Gastrocnemius medialis (tissue), 4 donors: ENCODE measurements at regions not wholly inside any gene's neighbourhood (a gene's known extent, or its start where the extent isn't known, plus 50 kb on each side); places are given as distances from the start of the nearest gene placed in this dataset.
"Not testable (repeated sequence)": the region's sequence is repeated elsewhere in the genome, so short reads cannot be mapped to it uniquely, and the experiment has no call there.

Experiments used
- ATAC-seq, 2 donors: fragments of 150-250 bp; one replicate each; pipeline ENCODE4 v1.9.1; 2016
- DNase-seq, 2 donors: peaks; one replicate each; pipeline ENCODE4 v3.0.0-alpha.2; 2019
- H3K27ac ChIP-seq, 4 donors: fragments of 200-600 bp; sonication (generic); 1 replicate in 1 of 4; 2 replicates in 3 of 4; pipeline ENCODE4 v1.5.1; 2016 to 2018; ENCODE audit warnings: mild to moderate bottlenecking in 2 of 4, moderate library complexity in 1 of 4
- H3K27me3 ChIP-seq, 3 donors: fragments of 200-600 bp; sonication (generic) in 2 of 3; 1 replicate in 1 of 3; 2 replicates in 2 of 3; pipeline versions ENCODE4 v1.5.1 to v1.6.0; 2016 to 2019; ENCODE audit warnings: mild to moderate bottlenecking in 1 of 3, moderate library complexity in 1 of 3
- H3K36me3 ChIP-seq, 2 donors: fragments of 200-600 bp; sonication (generic) in 1 of 2; one replicate each; pipeline ENCODE4 v1.5.1; 2017 to 2018
- H3K4me1 ChIP-seq, 2 donors: fragments of 200-600 bp; sonication (generic) in 1 of 2; one replicate each; pipeline ENCODE4 v1.5.1; 2016 to 2017; ENCODE audit warnings: mild to moderate bottlenecking in 2 of 2
- H3K4me3 ChIP-seq, 4 donors: fragments of 200-600 bp; sonication (generic) in 3 of 4; 1 replicate in 1 of 4; 2 replicates in 3 of 4; pipeline ENCODE4 v1.5.1; 2016 to 2019; ENCODE audit warnings: mild to moderate bottlenecking in 2 of 4
- H3K9me3 ChIP-seq, 3 donors: fragments of 200-600 bp; sonication (generic) in 2 of 3; 1 replicate in 1 of 3; 2 replicates in 2 of 3; pipeline ENCODE4 v1.5.1; 2016 to 2019
- POLR2A ChIP-seq, 2 donors: fragments of 450-650 bp; IDR thresholded peaks; one replicate each; pipeline ENCODE4 v1.6.1; 2017; ENCODE audit warnings: antibody characterized with exemption in 2 of 2, mild to moderate bottlenecking in 2 of 2, moderate library complexity in 2 of 2
- in situ Hi-C, 4 donors: fragments of 200-750 bp; cut with MboI; loops; one replicate each; pipeline versions ENCODE4 v1.15.0 to v1.8.0; 2017; ENCODE audit warnings: low sequenced_read_pairs in 4 of 4
- intact Hi-C: fragments of 100-400 bp; cut with DNase I; formaldehyde crosslinking; loops from one replicate; pipeline ENCODE4 v1.15.1; 2023; ENCODE audit warnings: low total_unique reads
- TF ChIP-seq, protein P1 (sequence below), 5 experiments: fragments of 450-650 bp in 3 of 5; fragments of 200-600 bp in 2 of 5; sonication (generic) in 2 of 5; IDR thresholded peaks in 4 of 5; conservative IDR thresholded peaks in 1 of 5; 1 replicate in 4 of 5; 2 replicates in 1 of 5; pipeline ENCODE4 v1.5.1; 2016 to 2019; ENCODE audit warnings: antibody characterized with exemption in 5 of 5, mild to moderate bottlenecking in 3 of 5, moderate library complexity in 3 of 5

DNA sequence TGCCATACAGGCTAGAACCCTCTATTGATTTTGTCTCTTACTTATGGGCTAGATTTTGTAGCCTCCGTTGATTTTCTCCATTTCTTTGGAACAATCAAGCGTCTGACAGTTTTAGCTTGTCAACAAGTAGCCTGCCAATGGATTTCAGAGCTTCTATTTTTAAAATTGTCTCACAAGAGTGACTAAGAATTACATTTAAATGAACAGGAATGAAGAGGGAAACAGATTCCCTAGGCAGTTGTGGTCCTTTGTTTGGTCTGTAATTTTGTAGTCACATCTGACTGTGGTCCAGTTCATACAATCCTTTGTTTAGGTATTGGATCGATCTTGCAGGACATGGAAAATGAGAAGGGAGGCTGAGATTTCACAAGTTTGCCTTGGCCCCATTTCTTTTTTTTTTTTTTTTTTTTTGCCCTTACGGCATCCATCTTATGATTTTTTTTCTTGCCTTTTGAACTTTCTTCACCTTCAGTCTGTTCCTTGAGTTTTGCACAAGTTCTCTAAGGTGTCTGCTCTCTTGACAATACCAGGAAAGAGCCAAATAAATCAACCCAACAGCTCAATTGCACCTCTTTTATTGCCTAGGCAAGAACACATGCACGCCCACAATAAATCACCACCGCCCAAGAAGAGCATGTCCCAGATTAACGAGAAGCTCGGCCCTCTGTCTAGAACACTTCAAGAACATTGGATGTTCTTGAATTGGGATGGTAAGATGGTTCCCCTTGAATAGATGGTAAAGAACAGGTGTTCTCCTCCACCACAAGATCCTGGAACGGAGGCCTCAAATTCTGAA lies 86.5 kb upstream of the EGFL6 start:
- ATAC-seq: peak in 1 of 2 donors; percentile 84
- no peaks in the 10 kb centered on the region for H3K36me3 ChIP-seq
- H3K9me3 ChIP-seq: no peaks in the 10 kb centered on the region
- DNase-seq: no peak
- intact Hi-C loops: no loop called here
- no peak overlapping the region for H3K4me3 ChIP-seq
- H3K27me3 ChIP-seq: no peaks in the 10 kb centered on the region
- in situ Hi-C loops: loop anchor here (10.0 to 25.0 kb wide), 4 partner anchors 221 to 528 kb away; no protein-coding TSS in a partner anchor
- H3K4me1 ChIP-seq: peaks cover 6% of the 10 kb centered on the region in 2 donors
- no peak for TF ChIP-seq POLR2A (IDR thresholded peaks at IDR 0.05)
- TF ChIP-seq, protein P1, sequence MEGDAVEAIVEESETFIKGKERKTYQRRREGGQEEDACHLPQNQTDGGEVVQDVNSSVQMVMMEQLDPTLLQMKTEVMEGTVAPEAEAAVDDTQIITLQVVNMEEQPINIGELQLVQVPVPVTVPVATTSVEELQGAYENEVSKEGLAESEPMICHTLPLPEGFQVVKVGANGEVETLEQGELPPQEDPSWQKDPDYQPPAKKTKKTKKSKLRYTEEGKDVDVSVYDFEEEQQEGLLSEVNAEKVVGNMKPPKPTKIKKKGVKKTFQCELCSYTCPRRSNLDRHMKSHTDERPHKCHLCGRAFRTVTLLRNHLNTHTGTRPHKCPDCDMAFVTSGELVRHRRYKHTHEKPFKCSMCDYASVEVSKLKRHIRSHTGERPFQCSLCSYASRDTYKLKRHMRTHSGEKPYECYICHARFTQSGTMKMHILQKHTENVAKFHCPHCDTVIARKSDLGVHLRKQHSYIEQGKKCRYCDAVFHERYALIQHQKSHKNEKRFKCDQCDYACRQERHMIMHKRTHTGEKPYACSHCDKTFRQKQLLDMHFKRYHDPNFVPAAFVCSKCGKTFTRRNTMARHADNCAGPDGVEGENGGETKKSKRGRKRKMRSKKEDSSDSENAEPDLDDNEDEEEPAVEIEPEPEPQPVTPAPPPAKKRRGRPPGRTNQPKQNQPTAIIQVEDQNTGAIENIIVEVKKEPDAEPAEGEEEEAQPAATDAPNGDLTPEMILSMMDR (IDR thresholded peaks at IDR 0.05 in 4 of 5, conservative IDR thresholded peaks at IDR 0.05 in 1 of 5): no peak
- peak overlapping the region in 2 of 4 donors; percentile 37 to 41 for H3K27ac ChIP-seq

DNA sequence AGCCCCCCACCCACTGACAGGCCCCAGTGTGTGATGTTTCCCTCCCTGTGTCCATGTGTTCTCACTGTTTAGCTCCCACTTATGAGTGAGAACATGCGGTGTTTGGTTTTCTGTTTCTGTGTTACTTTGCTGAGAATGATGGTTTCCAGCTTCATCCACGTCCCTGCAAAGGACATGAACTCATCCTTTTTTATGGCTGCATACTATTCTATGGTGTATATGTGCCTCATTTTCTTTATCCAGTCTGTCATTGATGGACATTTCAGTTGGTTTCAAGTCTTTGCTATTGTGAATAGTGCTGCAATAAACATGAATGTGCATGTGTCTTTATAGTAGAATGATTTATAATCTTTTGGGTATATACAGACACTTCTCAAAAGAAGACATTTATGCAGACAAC lies 88.6 kb upstream of the EGFL6 start:
- H3K27ac ChIP-seq, H3K9me3 ChIP-seq, H3K36me3 ChIP-seq, H3K4me1 ChIP-seq, H3K27me3 ChIP-seq, H3K4me3 ChIP-seq, intact Hi-C loops, ATAC-seq, DNase-seq: not testable (repeated sequence)
- in situ Hi-C loops: loop anchor here (10.0 to 25.0 kb wide), 4 partner anchors 218 to 526 kb away; no protein-coding TSS in a partner anchor

DNA sequence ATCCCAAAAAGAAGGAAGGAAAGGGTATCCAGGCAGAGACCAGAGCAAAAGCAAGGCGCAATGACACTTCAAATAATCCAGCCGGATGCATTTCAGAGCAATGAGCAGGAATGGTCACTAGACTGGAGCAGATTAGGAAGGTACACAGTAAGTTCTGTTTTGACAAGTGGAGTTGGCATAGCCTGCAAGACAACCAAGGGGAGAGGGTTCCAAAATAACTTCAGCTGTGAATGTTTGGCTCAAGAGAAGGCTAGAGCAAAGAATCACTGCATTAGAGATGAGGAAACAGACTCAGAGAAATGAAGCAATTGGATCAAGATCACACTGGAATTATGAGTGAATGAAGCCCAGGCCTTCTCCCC lies 90.0 kb upstream of the EGFL6 start:
- ATAC-seq: no peak
- no peak for TF ChIP-seq POLR2A (IDR thresholded peaks at IDR 0.05)
- TF ChIP-seq, protein P1 (IDR thresholded peaks at IDR 0.05 in 4 of 5, conservative IDR thresholded peaks at IDR 0.05 in 1 of 5): no peak
- Histone ChIP-seq H3K4me3 (no peak overlapping the region), H3K36me3 (no peaks in the 10 kb centered on the region), H3K9me3 (no peaks in the 10 kb centered on the region), H3K4me1 (no peaks in the 10 kb centered on the region), H3K27ac (no peak overlapping the region), H3K27me3 (no peaks in the 10 kb centered on the region)
- intact Hi-C loops (no loop called here), in situ Hi-C loops (loop anchor here in 3 of 4 donors (25.0 kb wide), 3 partner anchors 217 to 517 kb away; no protein-coding TSS in a partner anchor)
- DNase-seq: no peak

DNA sequence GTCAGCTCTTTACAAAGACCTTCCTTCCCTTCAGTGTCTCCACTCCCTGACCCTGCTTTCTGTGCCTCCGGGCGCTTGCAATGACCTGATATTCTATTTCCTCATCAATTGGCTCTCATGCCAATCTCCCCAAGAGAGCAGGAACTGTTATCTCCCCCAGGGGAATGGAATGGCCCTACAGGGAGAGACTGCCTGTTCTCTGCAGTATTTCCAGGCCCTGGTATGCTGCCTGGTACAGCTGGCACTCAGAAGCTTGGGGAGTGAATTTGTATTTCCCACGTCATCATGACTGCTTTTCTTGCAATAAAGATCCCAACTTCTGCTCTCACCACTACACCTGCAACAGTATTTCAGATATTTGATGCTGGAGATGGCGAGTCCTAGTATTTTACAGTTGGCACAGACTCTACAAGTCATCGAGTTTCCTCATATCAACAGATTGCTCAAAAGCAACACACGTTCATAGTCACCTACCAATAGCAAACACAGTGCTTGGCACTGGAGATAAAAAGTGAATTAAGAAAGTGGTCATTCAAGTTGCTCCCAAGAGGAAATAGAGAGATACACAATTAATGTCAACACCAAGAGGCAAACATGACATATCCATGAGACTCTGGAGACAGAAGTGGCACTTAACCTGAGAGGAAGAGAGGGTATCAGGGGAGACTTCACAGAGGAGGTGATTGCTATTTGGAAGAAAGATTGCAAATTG lies 90.5 kb upstream of the EGFL6 start:
- intact Hi-C loops (no loop called here), in situ Hi-C loops (loop anchor here in 3 of 4 donors (25.0 kb wide), 3 partner anchors 217 to 517 kb away; no protein-coding TSS in a partner anchor)
- Histone ChIP-seq H3K9me3 (no peaks in the 10 kb centered on the region), H3K36me3 (no peaks in the 10 kb centered on the region), H3K27ac (no peak overlapping the region), H3K4me3 (no peak overlapping the region), H3K27me3 (no peaks in the 10 kb centered on the region), H3K4me1 (no peaks in the 10 kb centered on the region)
- no peak for TF ChIP-seq POLR2A (IDR thresholded peaks at IDR 0.05)
- TF ChIP-seq, protein P1 (IDR thresholded peaks at IDR 0.05 in 4 of 5, conservative IDR thresholded peaks at IDR 0.05 in 1 of 5): no peak
- DNase-seq (no peak), ATAC-seq (no peak)

DNA sequence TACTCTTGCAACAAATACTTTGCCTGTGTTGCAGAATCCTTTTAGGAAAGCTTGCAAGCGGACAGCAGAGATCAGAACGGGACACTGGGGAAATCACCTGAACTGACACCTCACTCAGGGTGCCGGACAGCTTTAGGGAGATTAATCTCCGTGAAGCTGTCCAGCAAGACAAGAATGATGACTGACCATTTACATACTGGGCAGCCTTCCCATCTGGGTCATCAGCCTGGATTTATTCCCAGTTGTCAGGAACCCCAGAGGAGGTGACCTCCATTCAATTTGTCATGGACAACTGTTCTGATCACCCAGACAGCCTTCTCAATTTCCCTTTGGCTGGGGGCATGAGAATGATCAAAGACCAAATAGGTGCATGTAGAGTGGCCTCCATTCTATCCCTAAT lies 93.0 kb upstream of the EGFL6 start:
- DNase-seq (no peak), ATAC-seq (no peak)
- no peak for TF ChIP-seq POLR2A (IDR thresholded peaks at IDR 0.05)
- TF ChIP-seq, protein P1 (IDR thresholded peaks at IDR 0.05 in 4 of 5, conservative IDR thresholded peaks at IDR 0.05 in 1 of 5): no peak
- no peaks in the 10 kb centered on the region for H3K36me3 ChIP-seq
- no peaks in the 10 kb centered on the region for H3K9me3 ChIP-seq
- in situ Hi-C loops: loop anchor here in 3 of 4 donors (25.0 kb wide), 3 partner anchors 214 to 514 kb away; no protein-coding TSS in a partner anchor
- H3K27ac ChIP-seq: no peak overlapping the region
- intact Hi-C loops: no loop called here
- no peak overlapping the region for H3K4me3 ChIP-seq
- peaks cover 0 to 8% of the 10 kb centered on the region in 2 donors for H3K4me1 ChIP-seq
- no peaks in the 10 kb centered on the region for H3K27me3 ChIP-seq
